ENCODE measurements at regions not wholly inside any gene's neighbourhood (a gene's known extent, or its start where the extent isn't known, plus 50 kb on each side); places are given as distances from the start of the nearest gene placed in this dataset.

DNA sequence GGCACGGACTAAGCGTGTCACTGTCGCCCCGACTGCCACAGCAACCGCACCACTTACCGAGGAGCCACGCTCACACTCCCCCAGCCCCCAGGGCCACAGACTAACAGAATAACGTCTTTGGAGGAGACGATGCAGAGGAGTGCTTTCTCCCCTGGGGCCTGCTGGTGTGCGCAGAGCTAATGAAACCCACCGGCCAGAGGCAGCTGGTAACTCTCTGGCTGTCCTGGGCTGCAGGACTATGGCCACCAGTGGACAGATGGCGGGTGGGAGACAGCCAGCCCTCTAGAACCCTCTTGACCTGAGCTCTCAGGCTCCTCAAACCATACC, 228.0 kb downstream of the DLL1 start:
- TF ChIP-seq, protein P1, sequence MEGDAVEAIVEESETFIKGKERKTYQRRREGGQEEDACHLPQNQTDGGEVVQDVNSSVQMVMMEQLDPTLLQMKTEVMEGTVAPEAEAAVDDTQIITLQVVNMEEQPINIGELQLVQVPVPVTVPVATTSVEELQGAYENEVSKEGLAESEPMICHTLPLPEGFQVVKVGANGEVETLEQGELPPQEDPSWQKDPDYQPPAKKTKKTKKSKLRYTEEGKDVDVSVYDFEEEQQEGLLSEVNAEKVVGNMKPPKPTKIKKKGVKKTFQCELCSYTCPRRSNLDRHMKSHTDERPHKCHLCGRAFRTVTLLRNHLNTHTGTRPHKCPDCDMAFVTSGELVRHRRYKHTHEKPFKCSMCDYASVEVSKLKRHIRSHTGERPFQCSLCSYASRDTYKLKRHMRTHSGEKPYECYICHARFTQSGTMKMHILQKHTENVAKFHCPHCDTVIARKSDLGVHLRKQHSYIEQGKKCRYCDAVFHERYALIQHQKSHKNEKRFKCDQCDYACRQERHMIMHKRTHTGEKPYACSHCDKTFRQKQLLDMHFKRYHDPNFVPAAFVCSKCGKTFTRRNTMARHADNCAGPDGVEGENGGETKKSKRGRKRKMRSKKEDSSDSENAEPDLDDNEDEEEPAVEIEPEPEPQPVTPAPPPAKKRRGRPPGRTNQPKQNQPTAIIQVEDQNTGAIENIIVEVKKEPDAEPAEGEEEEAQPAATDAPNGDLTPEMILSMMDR (IDR thresholded peaks at IDR 0.05): no peak
- TF ChIP-seq POLR2A (IDR thresholded peaks at IDR 0.05): no peak
- TF ChIP-seq POLR2AphosphoS5 (IDR thresholded peaks at IDR 0.05): no peak

All from gastroesophageal sphincter (tissue), 3 donors.